Endothelial cell of umbilical vein (primary cell): ENCODE measurements at regions not wholly inside any gene's neighbourhood (a gene's known extent, or its start where the extent isn't known, plus 50 kb on each side); places are given as distances from the start of the nearest gene placed in this dataset.

Experiments used
- BruUV-seq: library from RNA; stranded (reverse); fragments of 400-500 nt; replicated peaks from 2 replicates; lab custom pipeline; 2021; lab: Mats Ljungman, UMichigan
- CTCF ChIA-PET: fragments of 300-600, 350-600 bp; sonication (Branson Sonifier 250); formaldehyde crosslinking; loops from one replicate; lab custom pipeline; 2021; ENCODE audit warnings: antibody characterized with exemption, inconsistent platforms; lab: Charles Lee
- POLR2A ChIA-PET: fragments of 300-600, 350-600 bp; sonication (Branson Sonifier 250); formaldehyde crosslinking; loops from one replicate; lab custom pipeline; 2021; ENCODE audit warnings: antibody characterized with exemption, inconsistent platforms; lab: Charles Lee
- DNase-seq: peaks from one replicate; pipeline ENCODE4 v3.0.0-alpha.2; 2011; ENCODE audit warnings: low read depth, low spot score
- FAIRE-seq: peaks from 2 replicates; lab custom pipeline; 2011; peaks lifted over from hg19 to GRCh38; lab: Jason Lieb, UNC
- H2AFZ ChIP-seq: 2 replicates; pipeline ENCODE4 v1.6.0; 2012; ENCODE audit warnings: low read depth, low read length, control low read depth, inconsistent platforms
- H3K27ac ChIP-seq: 2 replicates; pipeline ENCODE4 v1.5.1; 2011; ENCODE audit warnings: low read depth, mild to moderate bottlenecking, control low read depth, low read length, moderate library complexity; ENCODE audit not compliant: insufficient read depth
- H3K27me3 ChIP-seq, 2 experiments: 2 replicates each; pipeline versions ENCODE4 v1.6.0 to v1.6.1; 2011; ENCODE audit warnings: low read length in 2 of 2, mixed read lengths in 1 of 2; ENCODE audit not compliant: control insufficient read depth in 2 of 2, insufficient read depth in 2 of 2
- H3K36me3 ChIP-seq, 2 experiments: 2 replicates in 1 of 2; 3 replicates in 1 of 2; pipeline ENCODE4 v1.5.1; 2011; ENCODE audit warnings: low read length in 2 of 2, mild to moderate bottlenecking in 1 of 2, moderate library complexity in 1 of 2; ENCODE audit not compliant: control insufficient read depth in 2 of 2, insufficient read depth in 2 of 2; ENCODE audit errors: extremely low read depth in 1 of 2
- H3K4me1 ChIP-seq: 3 replicates; pipeline ENCODE4 v1.5.1; 2011; ENCODE audit warnings: mild to moderate bottlenecking, low read length; ENCODE audit not compliant: control insufficient read depth, insufficient read depth; ENCODE audit errors: extremely low read depth
- H3K4me2 ChIP-seq: 2 replicates; pipeline ENCODE4 v1.6.1; 2011; ENCODE audit warnings: low read length, control low read depth, mixed read lengths; ENCODE audit not compliant: insufficient read depth
- H3K4me3 ChIP-seq, 3 experiments: fragments of 200-600 bp in 1 of 3; sonication (generic), shearing (Covaris generic) in 1 of 3; replicated peaks in 1 of 3; 2 replicates each; pipeline ENCODE4 v1.5.1; 2011 to 2016; ENCODE audit warnings: control low read depth in 3 of 3, low read length in 3 of 3, mild to moderate bottlenecking in 2 of 3, inconsistent platforms in 1 of 3, low read depth in 1 of 3, moderate library complexity in 1 of 3; ENCODE audit not compliant: insufficient read depth in 1 of 3
- H3K79me2 ChIP-seq: 2 replicates; pipeline ENCODE4 v1.6.0; 2012; ENCODE audit warnings: low read length, inconsistent platforms; ENCODE audit not compliant: control insufficient read depth, insufficient read depth
- H3K9ac ChIP-seq: replicated peaks from 2 replicates; pipeline ENCODE3; 2011; ENCODE audit warnings: low read length, control low read depth; ENCODE audit not compliant: insufficient read depth; ENCODE audit errors: extremely low read depth
- H3K9me1 ChIP-seq: replicated peaks from 3 replicates; pipeline ENCODE4 v1.6.0; 2011; ENCODE audit warnings: mild to moderate bottlenecking, low read length; ENCODE audit not compliant: control insufficient read depth, insufficient read depth; ENCODE audit errors: extremely low read depth
- H3K9me3 ChIP-seq: replicated peaks from 2 replicates; pipeline ENCODE4 v1.5.1; 2012; ENCODE audit warnings: low read length, inconsistent platforms; ENCODE audit not compliant: control insufficient read depth, insufficient read depth
- H4K20me1 ChIP-seq: replicated peaks from 2 replicates; pipeline ENCODE3; 2011; ENCODE audit warnings: mild to moderate bottlenecking, low read length; ENCODE audit not compliant: control insufficient read depth, insufficient read depth; ENCODE audit errors: extremely low read depth
- CTCF ChIP-seq, 2 donors: IDR thresholded peaks; 1 replicate in 1 of 2; 2 replicates in 1 of 2; pipeline ENCODE4 v1.5.1; 2011; ENCODE audit warnings: low read length in 2 of 2, mild to moderate bottlenecking in 2 of 2, moderate library complexity in 2 of 2, control low read depth in 1 of 2, inconsistent platforms in 1 of 2, low read depth in 1 of 2; ENCODE audit not compliant: insufficient read depth in 1 of 2; ENCODE audit errors: extremely low read depth in 1 of 2
- EZH2 ChIP-seq: IDR thresholded peaks from 2 replicates; pipeline ENCODE4 v1.6.1; 2012; ENCODE audit warnings: borderline replicate concordance, low read depth, mild to moderate bottlenecking, moderate library complexity, low read length, inconsistent platforms; ENCODE audit not compliant: severe bottlenecking
- FOS ChIP-seq: IDR thresholded peaks from 2 replicates; pipeline ENCODE4 v1.6.1; 2011; ENCODE audit warnings: mild to moderate bottlenecking, low read length, moderate library complexity, borderline replicate concordance; ENCODE audit not compliant: insufficient read depth
- GATA2 ChIP-seq: IDR thresholded peaks from 2 replicates; pipeline ENCODE4 v1.7.0; 2011; ENCODE audit warnings: low read depth, mild to moderate bottlenecking, moderate library complexity, mixed read lengths, low read length; ENCODE audit not compliant: insufficient read length, insufficient read depth
- JUN ChIP-seq: IDR thresholded peaks from 2 replicates; pipeline ENCODE4 v1.6.1; 2011; ENCODE audit warnings: borderline replicate concordance, low read depth; ENCODE audit not compliant: insufficient read length, insufficient read depth
- MAX ChIP-seq: IDR thresholded peaks from 2 replicates; pipeline ENCODE4 v1.6.1; 2011; ENCODE audit not compliant: insufficient read depth, insufficient read length
- MYC ChIP-seq: IDR thresholded peaks from one replicate; pipeline ENCODE4 v1.6.1; 2011; ENCODE audit warnings: mild to moderate bottlenecking, low read depth, low read length
- POLR2A ChIP-seq: IDR thresholded peaks from 2 replicates; pipeline ENCODE4 v1.6.1; 2012; ENCODE audit warnings: low read depth, mild to moderate bottlenecking, control low read depth, low read length
- POLR2AphosphoS5 ChIP-seq: IDR thresholded peaks from 2 replicates; pipeline ENCODE4 v1.6.1; 2012; ENCODE audit warnings: low read depth, mild to moderate bottlenecking, control low read depth, low read length, moderate library complexity; ENCODE audit not compliant: insufficient read depth
- dilution Hi-C: fragments of 300-500 bp; cut with MboI; formaldehyde crosslinking; loops from one replicate; pipeline ENCODE4 v1.15.0; 2019; ENCODE audit warnings: low sequenced_read_pairs; ENCODE audit not compliant: extremely low pct_ligation_motif_present
- intact Hi-C: fragments of 100-400 bp; cut with micrococcal nuclease; formaldehyde crosslinking; loops from one replicate; pipeline ENCODE4 v1.10.0; 2022

DNA sequence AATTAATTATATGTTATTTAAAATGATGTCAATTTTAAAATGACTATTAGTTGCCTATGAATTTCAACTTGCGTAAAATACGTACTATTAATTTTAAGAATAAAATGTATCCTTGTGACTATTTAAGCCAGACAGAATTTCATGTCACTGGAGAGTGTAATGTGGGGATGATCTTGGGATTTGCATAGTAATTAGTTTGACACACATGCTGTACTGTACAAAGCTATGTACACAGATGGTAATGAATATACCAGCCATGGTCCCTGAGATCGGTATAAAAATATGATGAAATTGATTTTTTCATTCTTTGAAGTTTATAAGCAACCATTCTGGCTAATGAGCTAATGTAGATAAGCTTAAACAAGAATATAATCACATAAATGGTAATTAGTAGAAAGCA is 134.4 kb upstream of the ROBO1 start:
- intact Hi-C loops: no loop called here
- Histone ChIP-seq H3K36me3 (no peaks in the 10 kb centered on the region), H3K27ac (no peak overlapping the region), H3K4me2 (no peak overlapping the region), H3K9me3 (no peaks in the 10 kb centered on the region), H3K4me1 (no peaks in the 10 kb centered on the region), H3K4me3 (no peak overlapping the region), H3K9me1 (no peaks in the 10 kb centered on the region), H3K27me3 (no peaks in the 10 kb centered on the region), H4K20me1 (no peaks in the 10 kb centered on the region), H3K9ac (no peak overlapping the region), H2AFZ (no peak overlapping the region), H3K79me2 (no peaks in the 10 kb centered on the region)
- DNase-seq (no peak), FAIRE-seq (no peak)
- TF ChIP-seq MAX: no peak
- TF ChIP-seq FOS: no peak
- TF ChIP-seq MYC: no peak
- no peak for TF ChIP-seq GATA2
- TF ChIP-seq POLR2AphosphoS5: no peak
- no peak for TF ChIP-seq JUN
- no peak for TF ChIP-seq EZH2
- TF ChIP-seq POLR2A: no peak
- TF ChIP-seq CTCF (IDR thresholded peaks at IDR 0.05; ENCODE audit: extremely low read depth in 1 of 2, insufficient read depth in 1 of 2, low read depth in 1 of 2, low read length in 2 of 2): no peak
- BruUV-seq: no TSS peak
- ChIA-PET CTCF (interaction anchor here (0.7 kb wide), 1 partner anchor 448 kb away, joined by 3 read pairs; no protein-coding TSS in a partner anchor), POLR2A (no interaction called here)
- dilution Hi-C loops: no loop called here
